ENCODE measurements at regions not wholly inside any gene's neighbourhood (a gene's known extent, or its start where the extent isn't known, plus 50 kb on each side); places are given as distances from the start of the nearest gene placed in this dataset.

GRCh38 chr4:41318839-41319530 is 62.3 kb downstream of the UCHL1 start:
- Histone ChIP-seq H3K9me3 (no peaks in the 10 kb centered on the region), H3K4me3 (no peak overlapping the region), H3K4me1 (peaks cover 0 to 6% (median 0%) of the 10 kb centered on the region in 4 donors), H3K27me3 (no peaks in the 10 kb centered on the region), H3K27ac (replicated peaks in 1 of 4) (no peak overlapping the region), H3K36me3 (no peaks in the 10 kb centered on the region)
- WGBS, result 79% methylated on average over 6 of the region's 6 CpGs
- DNase-seq (ENCODE audit: extremely low spot score), result no peak
- intact Hi-C loops (cut with DNase I), result no loop called here
- no peak for TF ChIP-seq CTCF (IDR thresholded peaks at IDR 0.05)
- TF ChIP-seq EP300 (IDR thresholded peaks at IDR 0.05), result no peak
- TF ChIP-seq POLR2A (IDR thresholded peaks at IDR 0.05; ENCODE audit: low read depth), result no peak

- intact Hi-C loops (cut with DNase I), result no loop called here
- no peak for DNase-seq (ENCODE audit: extremely low spot score)
- TF ChIP-seq CTCF (IDR thresholded peaks at IDR 0.05) (no peak), POLR2AphosphoS5 (IDR thresholded peaks at IDR 0.05) (no peak), POLR2A (IDR thresholded peaks at IDR 0.05; ENCODE audit: low read depth) (no peak), EP300 (IDR thresholded peaks at IDR 0.05) (no peak)
- 72% methylated on average over 5 of the region's 5 CpGs for WGBS
- Histone ChIP-seq H3K9me3 (no peaks in the 10 kb centered on the region), H3K36me3 (no peaks in the 10 kb centered on the region), H3K4me1 (peaks cover 0 to 6% (median 0%) of the 10 kb centered on the region in 4 donors), H3K4me3 (no peak overlapping the region), H3K27ac (replicated peaks in 1 of 4) (no peak overlapping the region), H3K27me3 (no peaks in the 10 kb centered on the region)
These were observed 62.8 kb downstream of the UCHL1 start for GRCh38 chr4:41319553-41319952.

- Histone ChIP-seq H3K27ac (replicated peaks in 1 of 4) (no peak overlapping the region), H3K36me3 (no peaks in the 10 kb centered on the region), H3K4me3 (no peak overlapping the region), H3K27me3 (no peaks in the 10 kb centered on the region), H3K9me3 (no peaks in the 10 kb centered on the region), H3K4me1 (peaks cover 0 to 6% (median 0%) of the 10 kb centered on the region in 4 donors)
- 83% methylated on average over 1 of the region's 1 CpG for WGBS
- intact Hi-C loops (cut with DNase I), result no loop called here
- DNase-seq (ENCODE audit: extremely low spot score), result no peak
- TF ChIP-seq POLR2AphosphoS5 (IDR thresholded peaks at IDR 0.05) (no peak), CTCF (IDR thresholded peaks at IDR 0.05) (no peak), POLR2A (IDR thresholded peaks at IDR 0.05; ENCODE audit: low read depth) (no peak)
These were observed 63.5 kb downstream of the UCHL1 start for GRCh38 chr4:41320278-41320677.

- Histone ChIP-seq H3K4me1 (peaks cover 0 to 6% (median 0%) of the 10 kb centered on the region in 4 donors), H3K27ac (replicated peaks in 1 of 4) (no peak overlapping the region), H3K27me3 (no peaks in the 10 kb centered on the region), H3K9me3 (no peaks in the 10 kb centered on the region), H3K4me3 (no peak overlapping the region), H3K36me3 (no peaks in the 10 kb centered on the region)
- WGBS, result 0% methylated on average over 1 of the region's 1 CpG
- TF ChIP-seq POLR2A (IDR thresholded peaks at IDR 0.05; ENCODE audit: low read depth) (no peak), POLR2AphosphoS5 (IDR thresholded peaks at IDR 0.05) (no peak), CTCF (IDR thresholded peaks at IDR 0.05) (no peak), EP300 (IDR thresholded peaks at IDR 0.05) (no peak)
- DNase-seq (ENCODE audit: extremely low spot score), result no peak
- intact Hi-C loops (cut with DNase I), result no loop called here
These were observed 64.1 kb downstream of the UCHL1 start for GRCh38 chr4:41320786-41321185.

Measured in esophagus muscularis mucosa (tissue), 4 donors.